ENCODE measurements at regions not wholly inside any gene's neighbourhood (a gene's known extent, or its start where the extent isn't known, plus 50 kb on each side); places are given as distances from the start of the nearest gene placed in this dataset.

- H3K27me3 ChIP-seq, result no peaks in the 10 kb centered on the region
- no peak for TF ChIP-seq POLR2A (IDR thresholded peaks at IDR 0.05)
- no peak for TF ChIP-seq EP300 (IDR thresholded peaks at IDR 0.05)
- no peak for TF ChIP-seq POLR2AphosphoS5 (IDR thresholded peaks at IDR 0.05)
- no peak for TF ChIP-seq CTCF (IDR thresholded peaks at IDR 0.05)
- no peak overlapping the region for H3K27ac ChIP-seq
- no peaks in the 10 kb centered on the region for H3K36me3 ChIP-seq
- 67 to 89% (median 84%) methylated on average over 1 of the region's 1 CpG for WGBS, 5 donors
- peaks cover 0 to 4% (median 0%) of the 10 kb centered on the region in 4 donors for H3K4me1 ChIP-seq
- no peak overlapping the region for H3K4me3 ChIP-seq
- intact Hi-C loops (cut with DNase I; ENCODE audit: low total_unique reads), result no loop called here
- H3K9me3 ChIP-seq, result peaks cover 0 to 7% (median 2%) of the 10 kb centered on the region in 4 donors
- no peak for DNase-seq
Observed at GRCh38 chr4:175540151-175540550, 271.9 kb downstream of the GPM6A start.

GRCh38 chr4:175540732-175541131, 271.3 kb downstream of the GPM6A start:
- DNase-seq, result no peak
- intact Hi-C loops (cut with DNase I; ENCODE audit: low total_unique reads), result no loop called here
- Histone ChIP-seq H3K4me3 (no peak overlapping the region), H3K36me3 (no peaks in the 10 kb centered on the region), H3K27ac (no peak overlapping the region), H3K27me3 (no peaks in the 10 kb centered on the region), H3K9me3 (peaks cover 0 to 7% (median 2%) of the 10 kb centered on the region in 4 donors), H3K4me1 (peaks cover 0 to 4% (median 0%) of the 10 kb centered on the region in 4 donors)
- WGBS, 5 donors, result 84 to 93% (median 86%) methylated on average over 7 of the region's 7 CpGs
- no peak for TF ChIP-seq POLR2A (IDR thresholded peaks at IDR 0.05)
- no peak for TF ChIP-seq CTCF (IDR thresholded peaks at IDR 0.05)
- TF ChIP-seq EP300 (IDR thresholded peaks at IDR 0.05), result no peak
- no peak for TF ChIP-seq POLR2AphosphoS5 (IDR thresholded peaks at IDR 0.05)

GRCh38 chr4:175542786-175543185, 269.3 kb downstream of the GPM6A start:
- Histone ChIP-seq H3K4me3 (no peak overlapping the region), H3K9me3 (peaks cover 0 to 7% (median 2%) of the 10 kb centered on the region in 4 donors), H3K36me3 (no peaks in the 10 kb centered on the region), H3K27ac (no peak overlapping the region), H3K4me1 (no peaks in the 10 kb centered on the region), H3K27me3 (no peaks in the 10 kb centered on the region)
- DNase-seq, result peak in 1 of 2 donors; percentile 59
- TF ChIP-seq CTCF (IDR thresholded peaks at IDR 0.05) (no peak), POLR2AphosphoS5 (IDR thresholded peaks at IDR 0.05) (no peak), POLR2A (IDR thresholded peaks at IDR 0.05) (no peak), EP300 (IDR thresholded peaks at IDR 0.05) (no peak)
- 50 to 83% (median 64%) methylated on average over 1 of the region's 1 CpG for WGBS, 5 donors
- intact Hi-C loops (cut with DNase I; ENCODE audit: low total_unique reads), result no loop called here

GRCh38 chr4:175559126-175559525, 252.9 kb downstream of the GPM6A start:
- H3K36me3 ChIP-seq, result no peaks in the 10 kb centered on the region
- TF ChIP-seq POLR2AphosphoS5 (IDR thresholded peaks at IDR 0.05), result no peak
- TF ChIP-seq EP300 (IDR thresholded peaks at IDR 0.05), result no peak
- TF ChIP-seq POLR2A (IDR thresholded peaks at IDR 0.05), result no peak
- no peak for TF ChIP-seq CTCF (IDR thresholded peaks at IDR 0.05)
- WGBS, 5 donors, result 28 to 54% (median 48%) methylated on average over 6 of the region's 6 CpGs
- H3K9me3 ChIP-seq, result no peaks in the 10 kb centered on the region
- no peaks in the 10 kb centered on the region for H3K4me1 ChIP-seq
- no peak overlapping the region for H3K4me3 ChIP-seq
- DNase-seq, result peak in 1 of 2 donors; percentile 23
- no peaks in the 10 kb centered on the region for H3K27me3 ChIP-seq
- intact Hi-C loops (cut with DNase I; ENCODE audit: low total_unique reads), result no loop called here
- no peak overlapping the region for H3K27ac ChIP-seq
